Left lung (tissue), 4 donors: ENCODE measurements at regions not wholly inside any gene's neighbourhood (a gene's known extent, or its start where the extent isn't known, plus 50 kb on each side); places are given as distances from the start of the nearest gene placed in this dataset.

Experiments used
- ATAC-seq: fragments of 200-7000 bp; cut with Tn5 transposase; one replicate; pipeline ENCODE4 v1.9.1; 2020; ENCODE audit warnings: moderate library complexity
- DNase-seq, 4 donors: peaks; one replicate each; pipeline ENCODE4 v3.0.0-alpha.2; 2013 to 2020
- H3K27ac ChIP-seq, 2 donors: fragments of 200-600 bp; sonication (generic) in 1 of 2; one replicate each; pipeline versions ENCODE4 v1.5.0 to v1.8.0; 2020 to 2021
- H3K27me3 ChIP-seq, 2 donors: fragments of 200-600 bp; sonication (generic) in 1 of 2; one replicate each; pipeline versions ENCODE4 v1.5.0 to v1.8.0; 2020 to 2021
- H3K36me3 ChIP-seq, 2 donors: fragments of 200-600 bp; sonication (generic) in 1 of 2; one replicate each; pipeline versions ENCODE4 v1.5.0 to v1.8.0; 2020 to 2021
- H3K4me1 ChIP-seq, 2 donors: fragments of 200-600 bp; one replicate each; pipeline ENCODE4 v1.8.0; 2021
- H3K4me3 ChIP-seq, 2 donors: fragments of 200-600 bp; sonication (generic) in 1 of 2; one replicate each; pipeline versions ENCODE4 v1.5.0 to v1.8.0; 2020 to 2021; ENCODE audit warnings: mild to moderate bottlenecking in 1 of 2
- H3K9me3 ChIP-seq, 2 donors: fragments of 200-600 bp; sonication (generic) in 1 of 2; one replicate each; pipeline versions ENCODE4 v1.5.0 to v1.8.0; 2020 to 2021
- intact Hi-C, 2 donors: fragments of 100-400 bp; cut with DNase I; formaldehyde crosslinking; loops; one replicate each; pipeline versions ENCODE4 v1.11.2 to v1.14.2; 2022
- TF ChIP-seq, protein P1 (sequence below), 2 donors: fragments of 200-600 bp; sonication (generic) in 1 of 2; IDR thresholded peaks; one replicate each; pipeline versions ENCODE4 v1.5.0 to v1.8.0; 2021; ENCODE audit warnings: antibody characterized with exemption in 2 of 2
- donor health status: DM: no; HTN: yes; CAD: no.
- donor health status: DM: no; HTN: no; CAD: no.

DNA sequence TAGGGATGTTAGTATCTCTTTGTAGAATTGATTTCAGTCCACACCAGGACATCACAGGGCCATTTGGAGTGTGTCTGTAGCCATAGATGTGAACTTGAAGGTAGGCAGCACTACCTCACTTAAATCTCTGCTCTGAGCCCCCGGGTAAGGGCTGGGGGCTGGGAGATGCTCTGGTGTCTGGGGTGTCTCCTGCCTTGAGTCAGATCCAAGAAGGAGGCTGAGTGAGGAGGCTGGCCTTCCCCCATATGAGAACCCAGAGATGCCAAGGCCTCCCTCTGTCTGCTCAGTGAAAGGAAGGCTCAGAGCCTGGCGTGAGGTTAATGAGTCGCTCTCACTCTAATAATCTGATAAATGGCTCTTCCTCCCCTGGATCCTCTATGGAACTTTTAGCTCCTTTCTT lies 161.6 kb downstream of the ACTL8 start:
- H3K4me1 ChIP-seq = no peaks in the 10 kb centered on the region
- intact Hi-C loops = no loop called here
- ATAC-seq = no peak

GRCh38 chr1:17919525-17920439 lies 164.6 kb downstream of the ACTL8 start:
- no peaks in the 10 kb centered on the region for H3K4me1 ChIP-seq
- no peaks in the 10 kb centered on the region for H3K36me3 ChIP-seq
- ATAC-seq = no peak
- H3K27ac ChIP-seq = no peak overlapping the region
- H3K9me3 ChIP-seq = no peaks in the 10 kb centered on the region
- H3K4me3 ChIP-seq = no peak overlapping the region
- TF ChIP-seq, protein P1, sequence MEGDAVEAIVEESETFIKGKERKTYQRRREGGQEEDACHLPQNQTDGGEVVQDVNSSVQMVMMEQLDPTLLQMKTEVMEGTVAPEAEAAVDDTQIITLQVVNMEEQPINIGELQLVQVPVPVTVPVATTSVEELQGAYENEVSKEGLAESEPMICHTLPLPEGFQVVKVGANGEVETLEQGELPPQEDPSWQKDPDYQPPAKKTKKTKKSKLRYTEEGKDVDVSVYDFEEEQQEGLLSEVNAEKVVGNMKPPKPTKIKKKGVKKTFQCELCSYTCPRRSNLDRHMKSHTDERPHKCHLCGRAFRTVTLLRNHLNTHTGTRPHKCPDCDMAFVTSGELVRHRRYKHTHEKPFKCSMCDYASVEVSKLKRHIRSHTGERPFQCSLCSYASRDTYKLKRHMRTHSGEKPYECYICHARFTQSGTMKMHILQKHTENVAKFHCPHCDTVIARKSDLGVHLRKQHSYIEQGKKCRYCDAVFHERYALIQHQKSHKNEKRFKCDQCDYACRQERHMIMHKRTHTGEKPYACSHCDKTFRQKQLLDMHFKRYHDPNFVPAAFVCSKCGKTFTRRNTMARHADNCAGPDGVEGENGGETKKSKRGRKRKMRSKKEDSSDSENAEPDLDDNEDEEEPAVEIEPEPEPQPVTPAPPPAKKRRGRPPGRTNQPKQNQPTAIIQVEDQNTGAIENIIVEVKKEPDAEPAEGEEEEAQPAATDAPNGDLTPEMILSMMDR (IDR thresholded peaks at IDR 0.05) = no peak
- peaks cover 0 to 82% of the 10 kb centered on the region in 2 donors for H3K27me3 ChIP-seq
- DNase-seq = peak in 2 of 4 donors; percentile 33 to 53
- intact Hi-C loops = no loop called here

More for the DNA sequence above, 161.6 kb downstream of the ACTL8 start:
- Histone ChIP-seq H3K27me3 (peaks cover 6 to 88% of the 10 kb centered on the region in 2 donors), H3K27ac (no peak overlapping the region), H3K4me3 (no peak overlapping the region), H3K36me3 (no peaks in the 10 kb centered on the region), H3K9me3 (no peaks in the 10 kb centered on the region)
- TF ChIP-seq, protein P1 (IDR thresholded peaks at IDR 0.05) = no peak
- no peak for DNase-seq

DNA sequence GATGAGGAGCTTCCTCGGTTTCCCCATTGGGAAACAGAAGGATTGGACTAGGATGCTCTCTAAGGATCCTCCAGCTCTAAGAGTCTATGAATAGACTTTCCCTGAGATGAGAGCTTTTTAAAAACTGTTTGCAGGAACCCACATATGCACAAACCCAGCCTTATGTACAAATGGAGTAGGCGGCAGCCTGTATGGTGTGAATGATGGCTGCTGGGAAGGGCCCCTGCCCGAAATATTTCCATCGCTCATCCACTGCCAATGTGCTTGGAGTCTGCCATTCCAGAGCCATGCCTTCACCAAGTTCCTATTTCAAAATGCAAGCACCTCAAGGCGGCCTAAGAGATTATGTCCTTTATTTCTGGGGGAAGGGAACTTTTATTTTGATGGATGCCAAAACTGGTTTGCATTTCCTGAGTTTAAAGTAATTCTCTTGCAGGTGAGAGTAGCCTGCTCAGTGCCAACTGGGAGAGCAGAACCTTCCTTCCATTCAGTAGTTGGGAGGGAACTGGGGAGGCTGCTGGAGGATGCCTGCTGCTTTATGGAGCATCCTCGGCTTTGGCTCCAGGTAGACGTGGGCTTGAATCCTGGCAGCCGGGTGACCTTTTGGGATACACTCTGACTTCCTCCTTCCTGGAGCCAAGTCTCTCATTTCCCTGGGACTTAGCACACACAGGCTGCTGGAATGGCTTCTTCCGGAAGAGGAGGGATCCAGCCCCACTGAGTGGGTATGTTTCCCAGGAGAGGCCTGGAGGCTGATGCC lies 165.9 kb downstream of the ACTL8 start:
- intact Hi-C loops = no loop called here
- H3K36me3 ChIP-seq = no peaks in the 10 kb centered on the region
- H3K4me3 ChIP-seq = no peak overlapping the region
- H3K27ac ChIP-seq = no peak overlapping the region
- no peaks in the 10 kb centered on the region for H3K4me1 ChIP-seq
- TF ChIP-seq, protein P1 (IDR thresholded peaks at IDR 0.05) = no peak
- peaks cover 0 to 79% of the 10 kb centered on the region in 2 donors for H3K27me3 ChIP-seq
- DNase-seq (no peak), ATAC-seq (no peak)
- no peaks in the 10 kb centered on the region for H3K9me3 ChIP-seq

- no peak overlapping the region for H3K4me3 ChIP-seq
- H3K4me1 ChIP-seq = no peaks in the 10 kb centered on the region
- H3K9me3 ChIP-seq = no peaks in the 10 kb centered on the region
- intact Hi-C loops = no loop called here
- DNase-seq (no peak), ATAC-seq (no peak)
- TF ChIP-seq, protein P1 (IDR thresholded peaks at IDR 0.05) = no peak
- H3K27me3 ChIP-seq = peaks cover 0 to 80% of the 10 kb centered on the region in 2 donors
- H3K36me3 ChIP-seq = no peaks in the 10 kb centered on the region
- H3K27ac ChIP-seq = no peak overlapping the region
These were observed 167.7 kb downstream of the ACTL8 start for GRCh38 chr1:17922833-17923232.

DNA sequence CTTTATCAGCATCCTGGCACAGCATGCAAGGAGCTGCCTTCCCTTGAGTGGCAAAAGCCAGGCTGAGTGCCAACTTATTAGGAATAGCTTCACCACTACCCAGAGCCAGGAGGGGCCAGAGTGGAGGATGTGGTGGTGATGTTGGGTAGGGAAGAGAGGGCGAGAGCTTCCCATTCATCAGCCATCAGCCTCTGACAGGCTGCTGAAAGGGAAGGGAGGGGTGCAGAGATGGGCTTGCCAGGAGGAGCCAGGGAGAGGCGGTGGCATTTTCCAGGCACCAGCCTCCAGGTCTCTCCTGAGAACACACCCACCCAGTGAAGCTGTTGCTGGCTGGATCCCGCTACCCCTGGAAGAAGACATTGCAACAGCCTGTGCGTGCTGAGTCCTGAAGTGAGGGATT lies 168.5 kb downstream of the ACTL8 start:
- no peaks in the 10 kb centered on the region for H3K36me3 ChIP-seq
- H3K4me3 ChIP-seq = no peak overlapping the region
- DNase-seq = no peak
- no peaks in the 10 kb centered on the region for H3K9me3 ChIP-seq
- no peak overlapping the region for H3K27ac ChIP-seq
- H3K27me3 ChIP-seq = peaks cover 0 to 79% of the 10 kb centered on the region in 2 donors
- TF ChIP-seq, protein P1 (IDR thresholded peaks at IDR 0.05) = no peak
- intact Hi-C loops = no loop called here
- H3K4me1 ChIP-seq = no peaks in the 10 kb centered on the region
- ATAC-seq = no peak
